Vagina (tissue), 2 donors: ENCODE measurements at regions not wholly inside any gene's neighbourhood (a gene's known extent, or its start where the extent isn't known, plus 50 kb on each side); places are given as distances from the start of the nearest gene placed in this dataset.

Experiments
- DNase-seq, 2 donors: peaks; one replicate each; pipeline ENCODE4 v3.0.0-alpha.2; 2017; ENCODE audit errors: extremely low spot score in 2 of 2
- H3K27ac ChIP-seq: fragments of 200-600 bp; sonication (generic); one replicate; pipeline ENCODE4 v1.5.1; 2019
- H3K27me3 ChIP-seq: fragments of 200-600 bp; sonication (generic); one replicate; pipeline ENCODE4 v1.5.1; 2019
- H3K36me3 ChIP-seq, 2 donors: fragments of 200-600 bp; sonication (generic); one replicate each; pipeline ENCODE4 v1.5.1; 2017 to 2019
- H3K4me1 ChIP-seq: fragments of 200-600 bp; sonication (generic); one replicate; pipeline ENCODE4 v1.5.1; 2019
- H3K4me3 ChIP-seq, 2 donors: fragments of 200-600 bp; sonication (generic); 1 replicate in 1 of 2; 2 replicates in 1 of 2; pipeline ENCODE4 v1.5.1; 2016 to 2019
- H3K9me3 ChIP-seq: fragments of 200-600 bp; sonication (generic); one replicate; pipeline ENCODE4 v1.5.1; 2019
- CTCF ChIP-seq, 3 experiments: fragments of 450-650 bp in 2 of 3; fragments of 200-600 bp in 1 of 3; sonication (generic) in 1 of 3; IDR thresholded peaks; one replicate each; pipeline ENCODE4 v1.5.1; 2017 to 2019; ENCODE audit warnings: antibody characterized with exemption in 3 of 3, mild to moderate bottlenecking in 2 of 3, moderate library complexity in 2 of 3
- POLR2A ChIP-seq, 2 donors: fragments of 450-650 bp; IDR thresholded peaks; one replicate each; pipeline ENCODE4 v1.6.1; 2017; ENCODE audit warnings: antibody characterized with exemption in 2 of 2, mild to moderate bottlenecking in 2 of 2, moderate library complexity in 2 of 2
- POLR2AphosphoS5 ChIP-seq, 2 donors: sonication (generic); formaldehyde crosslinking; IDR thresholded peaks; one replicate each; pipeline ENCODE4 v1.9.0; 2017; ENCODE audit warnings: antibody characterized with exemption in 2 of 2, mild to moderate bottlenecking in 2 of 2, low read depth in 1 of 2; ENCODE audit not compliant: insufficient read depth in 1 of 2
- intact Hi-C: fragments of 100-400 bp; cut with DNase I; formaldehyde crosslinking; loops from one replicate; pipeline ENCODE4 v1.15.1; 2023

- Histone ChIP-seq H3K9me3 (no peaks in the 10 kb centered on the region), H3K27ac (no peak overlapping the region), H3K4me3 (no peak overlapping the region), H3K36me3 (no peaks in the 10 kb centered on the region), H3K27me3 (no peaks in the 10 kb centered on the region), H3K4me1 (peaks cover 7% of the 10 kb centered on the region)
- TF ChIP-seq POLR2A (IDR thresholded peaks at IDR 0.05) = no peak
- no peak for TF ChIP-seq CTCF (IDR thresholded peaks at IDR 0.05)
- no peak for TF ChIP-seq POLR2AphosphoS5 (IDR thresholded peaks at IDR 0.05; ENCODE audit: insufficient read depth in 1 of 2, low read depth in 1 of 2)
- intact Hi-C loops = no loop called here
- DNase-seq = no peak
These were observed 86.0 kb downstream of the UBIAD1 start for GRCh38 chr1:11358984-11359383.

- intact Hi-C loops = no loop called here
- TF ChIP-seq POLR2A (IDR thresholded peaks at IDR 0.05) = no peak
- no peak for TF ChIP-seq POLR2AphosphoS5 (IDR thresholded peaks at IDR 0.05; ENCODE audit: insufficient read depth in 1 of 2, low read depth in 1 of 2)
- TF ChIP-seq CTCF (IDR thresholded peaks at IDR 0.05) = no peak
- no peaks in the 10 kb centered on the region for H3K36me3 ChIP-seq
- H3K4me3 ChIP-seq = no peak overlapping the region
- no peaks in the 10 kb centered on the region for H3K9me3 ChIP-seq
- no peak overlapping the region for H3K27ac ChIP-seq
- no peak for DNase-seq
- no peaks in the 10 kb centered on the region for H3K27me3 ChIP-seq
- no peaks in the 10 kb centered on the region for H3K4me1 ChIP-seq
These were observed 89.6 kb downstream of the UBIAD1 start for GRCh38 chr1:11362547-11363021.

GRCh38 chr1:11364170-11364569 is 91.2 kb downstream of the UBIAD1 start:
- Histone ChIP-seq H3K9me3 (no peaks in the 10 kb centered on the region), H3K27ac (no peak overlapping the region), H3K4me1 (no peaks in the 10 kb centered on the region), H3K36me3 (no peaks in the 10 kb centered on the region), H3K27me3 (no peaks in the 10 kb centered on the region), H3K4me3 (no peak overlapping the region)
- no peak for TF ChIP-seq POLR2AphosphoS5 (IDR thresholded peaks at IDR 0.05; ENCODE audit: insufficient read depth in 1 of 2, low read depth in 1 of 2)
- no peak for TF ChIP-seq POLR2A (IDR thresholded peaks at IDR 0.05)
- no peak for TF ChIP-seq CTCF (IDR thresholded peaks at IDR 0.05)
- intact Hi-C loops = no loop called here
- DNase-seq = no peak

- TF ChIP-seq POLR2A (IDR thresholded peaks at IDR 0.05) = no peak
- no peak for TF ChIP-seq POLR2AphosphoS5 (IDR thresholded peaks at IDR 0.05; ENCODE audit: insufficient read depth in 1 of 2, low read depth in 1 of 2)
- no peak for TF ChIP-seq CTCF (IDR thresholded peaks at IDR 0.05)
- Histone ChIP-seq H3K36me3 (no peaks in the 10 kb centered on the region), H3K4me3 (no peak overlapping the region), H3K9me3 (no peaks in the 10 kb centered on the region), H3K27ac (no peak overlapping the region), H3K4me1 (no peaks in the 10 kb centered on the region), H3K27me3 (no peaks in the 10 kb centered on the region)
- DNase-seq = no peak
- intact Hi-C loops = no loop called here
These were observed 92.9 kb downstream of the UBIAD1 start for GRCh38 chr1:11365744-11366387.

- intact Hi-C loops = no loop called here
- Histone ChIP-seq H3K36me3 (no peaks in the 10 kb centered on the region), H3K4me3 (no peak overlapping the region), H3K4me1 (peaks cover 15% of the 10 kb centered on the region), H3K27ac (no peak overlapping the region), H3K9me3 (no peaks in the 10 kb centered on the region), H3K27me3 (no peaks in the 10 kb centered on the region)
- DNase-seq = no peak
- TF ChIP-seq POLR2AphosphoS5 (IDR thresholded peaks at IDR 0.05; ENCODE audit: insufficient read depth in 1 of 2, low read depth in 1 of 2) = no peak
- TF ChIP-seq CTCF (IDR thresholded peaks at IDR 0.05) = no peak
- TF ChIP-seq POLR2A (IDR thresholded peaks at IDR 0.05) = no peak
These were observed 100.3 kb downstream of the UBIAD1 start for GRCh38 chr1:11373029-11373894.
